Right lobe of liver (tissue), 4 donors: ENCODE measurements at regions not wholly inside any gene's neighbourhood (a gene's known extent, or its start where the extent isn't known, plus 50 kb on each side); places are given as distances from the start of the nearest gene placed in this dataset.

Experiments
- CTCF ChIP-seq, 4 donors: fragments of 200-600 bp in 3 of 4; fragments of 450-650 bp in 1 of 4; IDR thresholded peaks; one replicate each; pipeline versions ENCODE4 v1.5.1 to v1.8.0; 2016 to 2022; ENCODE audit warnings: antibody characterized with exemption in 4 of 4, mild to moderate bottlenecking in 2 of 4
- POLR2A ChIP-seq: fragments of 450-650 bp; IDR thresholded peaks from one replicate; pipeline ENCODE4 v1.6.1; 2017; ENCODE audit warnings: antibody characterized with exemption, mild to moderate bottlenecking
- donor health status: DM: no; HTN: no; CAD: no.
- donor health status: DM: no; HTN: no; CAD: no.
- donor health status: DM: no; HTN: yes; CAD: no.

DNA sequence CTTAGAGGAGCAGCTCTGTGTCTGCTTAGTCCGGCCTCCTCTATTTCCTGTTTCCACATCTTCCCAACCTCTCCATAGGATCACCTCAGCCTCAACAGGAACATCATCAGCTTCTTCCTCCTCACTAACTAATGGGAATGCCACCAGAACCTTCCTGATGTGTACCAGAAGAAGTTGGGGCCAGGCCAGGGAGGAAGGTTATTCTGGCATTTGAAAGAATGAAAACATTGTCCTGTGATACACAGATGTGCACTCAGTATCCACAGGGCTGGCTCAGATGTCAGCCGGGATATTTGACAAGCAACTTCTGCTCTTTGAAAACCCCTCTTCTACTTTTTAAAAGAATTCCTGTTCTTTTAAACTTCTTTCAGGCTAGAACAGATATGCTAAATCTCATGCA lies 63.6 kb downstream of the TMEM30B start:
- TF ChIP-seq CTCF (IDR thresholded peaks at IDR 0.05), result no peak
- no peak for TF ChIP-seq POLR2A
